Pulmonary artery endothelial cell (primary cell): ENCODE measurements at regions not wholly inside any gene's neighbourhood (a gene's known extent, or its start where the extent isn't known, plus 50 kb on each side); places are given as distances from the start of the nearest gene placed in this dataset.

ENCODE experiments used
- DNase-seq: peaks from one replicate; pipeline ENCODE4 v3.0.0-alpha.2; 2011; ENCODE audit warnings: low read depth, low spot score

DNA sequence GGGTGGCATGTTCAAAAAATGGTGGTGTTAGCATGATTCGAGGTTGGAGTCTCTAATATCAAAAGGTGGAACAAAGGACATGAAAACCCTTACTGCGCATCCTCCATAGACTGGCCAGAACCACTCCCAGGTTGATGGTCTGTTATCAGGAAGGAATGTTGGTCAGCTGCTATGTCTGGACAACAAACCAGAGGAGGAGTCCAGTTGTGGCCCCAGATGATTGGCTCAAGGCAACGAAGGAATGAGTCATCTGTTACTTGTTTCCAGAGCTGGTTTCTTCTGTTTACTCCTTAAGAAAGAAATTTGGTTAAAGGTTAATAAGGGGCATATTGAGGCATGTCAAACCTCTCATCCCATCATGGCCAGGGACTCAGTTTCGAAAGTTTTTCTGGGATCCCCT, 56.8 kb upstream of the GRIA4 start:
- DNase-seq = no peak

- no peak for DNase-seq
Measured at GRCh38 chr11:105548359-105548758, 61.5 kb upstream of the GRIA4 start.

- DNase-seq = no peak
Measured at GRCh38 chr11:105538588-105538987, 71.3 kb upstream of the GRIA4 start.

DNA sequence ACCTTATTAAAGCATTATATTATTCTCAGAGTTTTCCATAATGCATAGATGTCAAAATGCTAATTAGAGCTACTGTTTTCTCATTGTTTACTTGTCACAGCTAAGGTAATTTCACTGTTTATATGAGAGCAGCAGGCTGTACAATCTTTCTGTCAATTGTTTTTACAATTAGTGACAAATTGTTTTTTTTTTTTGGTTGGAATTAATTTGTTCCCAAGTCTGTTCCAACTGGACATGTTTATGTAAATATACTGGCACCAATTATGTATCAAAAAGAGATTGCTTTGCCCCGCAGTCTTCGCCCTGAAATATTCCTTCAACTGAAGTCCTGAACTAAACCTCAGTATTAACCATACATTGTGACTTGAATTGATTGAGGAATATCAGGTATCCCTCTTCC, 72.3 kb upstream of the GRIA4 start:
- DNase-seq = no peak

GRCh38 chr11:105524286-105524685, 85.6 kb upstream of the GRIA4 start:
- no peak for DNase-seq

DNA sequence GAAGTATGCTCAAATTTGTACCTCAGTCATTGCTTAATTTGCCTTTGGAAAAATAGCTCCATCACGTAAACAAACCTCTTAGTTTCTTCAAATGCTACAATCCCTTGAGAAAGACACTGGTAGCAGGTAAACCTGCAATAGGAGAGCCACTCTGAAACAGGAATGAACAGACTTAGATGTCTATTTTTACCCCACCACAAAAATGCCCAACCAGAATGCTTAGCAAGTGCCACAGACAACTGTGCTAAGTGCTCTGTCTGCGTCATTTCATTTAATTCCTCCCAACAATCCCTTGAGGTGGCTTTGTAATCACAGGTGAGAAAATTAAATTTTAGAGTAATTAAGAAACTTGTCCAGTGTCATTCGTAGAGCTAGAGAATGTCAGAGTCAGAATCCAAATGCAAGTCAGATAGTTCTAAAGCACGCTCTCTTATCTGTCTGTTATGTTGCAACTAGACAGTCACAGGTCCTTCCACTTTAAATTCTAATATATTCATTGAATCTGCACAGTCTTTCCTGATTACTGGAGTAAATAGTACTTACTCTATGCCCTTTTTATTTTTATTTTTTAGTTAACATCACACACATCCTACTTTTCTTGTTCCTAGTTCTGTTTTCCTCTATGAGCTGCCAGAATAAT, 89.0 kb upstream of the GRIA4 start:
- DNase-seq = no peak

DNA sequence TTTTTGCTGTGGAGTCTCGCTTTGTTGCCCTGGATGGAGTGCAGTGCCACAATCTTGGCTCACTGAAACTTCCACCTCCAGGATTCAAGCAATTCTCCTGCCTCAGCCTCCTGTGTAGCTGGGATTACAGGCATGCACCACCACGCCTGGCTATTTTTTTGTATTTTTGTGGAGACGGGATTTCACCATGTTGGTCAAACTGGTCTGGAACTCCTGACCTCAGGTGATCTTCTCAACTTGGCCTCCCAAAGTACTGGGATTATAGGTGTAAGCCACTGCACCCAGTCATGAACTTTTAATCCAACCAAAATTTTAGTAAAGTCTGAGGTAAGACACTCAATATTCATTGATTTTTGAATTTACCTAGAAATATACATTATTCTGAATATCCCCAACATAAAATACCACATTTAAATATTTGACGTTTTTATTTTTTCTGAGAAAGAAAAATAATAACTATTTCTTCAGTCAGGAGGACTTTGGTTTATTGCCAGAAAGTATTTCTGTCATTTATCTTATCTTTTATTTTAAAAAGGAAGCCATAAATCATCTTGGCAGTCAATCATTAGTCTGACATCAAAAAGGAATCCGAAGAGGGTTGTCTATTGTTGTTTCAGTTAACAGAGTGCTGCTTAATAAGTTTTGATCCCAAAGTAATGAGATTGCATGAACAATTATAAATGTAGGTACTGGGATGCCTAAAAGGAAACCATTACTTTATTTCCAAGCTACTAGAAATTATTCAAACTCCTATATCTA, 102.2 kb upstream of the GRIA4 start:
- DNase-seq = no peak

GRCh38 chr11:105492010-105492409, 117.9 kb upstream of the GRIA4 start:
- no peak for DNase-seq

- no peak for DNase-seq
Measured at GRCh38 chr11:105491394-105491793, 118.5 kb upstream of the GRIA4 start.

DNA sequence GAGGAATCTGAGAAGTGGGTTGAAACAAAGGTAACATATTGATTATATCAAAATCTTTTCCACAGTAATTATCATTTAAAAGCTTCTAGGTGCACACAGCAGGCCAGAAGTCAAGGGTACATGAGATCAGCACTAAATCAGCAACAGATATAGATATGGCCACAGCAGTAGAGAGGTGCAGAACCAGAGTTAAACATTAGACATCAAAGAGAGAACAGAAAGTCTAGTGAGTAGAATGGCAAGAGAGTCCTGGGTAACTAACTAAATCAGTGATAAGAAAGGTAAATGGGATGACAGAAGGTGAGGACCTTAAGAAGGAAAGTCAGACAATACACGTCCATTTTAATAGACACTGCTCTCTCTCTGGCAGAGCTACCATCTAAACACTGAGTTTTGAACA, 119.5 kb upstream of the GRIA4 start:
- no peak for DNase-seq

DNA sequence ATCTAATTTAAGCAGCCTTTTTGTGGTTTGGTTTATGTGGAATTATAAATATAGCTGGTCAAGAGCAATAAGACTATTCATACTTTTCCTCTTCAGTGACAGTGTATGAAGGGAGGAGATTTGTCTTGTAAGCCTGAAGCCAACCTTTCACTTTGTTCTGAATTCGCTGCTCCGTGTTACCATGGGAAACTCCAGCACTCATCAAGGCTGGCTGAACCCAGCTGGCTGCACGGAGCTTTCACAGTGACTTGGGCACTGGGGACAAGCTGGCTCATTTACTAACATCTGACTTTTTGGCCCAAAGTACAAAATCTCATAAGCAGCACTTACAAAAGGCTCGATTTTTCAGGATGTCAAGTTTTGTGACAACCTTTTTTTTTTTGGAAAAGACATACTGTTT, 120.4 kb upstream of the GRIA4 start:
- no peak for DNase-seq

DNA sequence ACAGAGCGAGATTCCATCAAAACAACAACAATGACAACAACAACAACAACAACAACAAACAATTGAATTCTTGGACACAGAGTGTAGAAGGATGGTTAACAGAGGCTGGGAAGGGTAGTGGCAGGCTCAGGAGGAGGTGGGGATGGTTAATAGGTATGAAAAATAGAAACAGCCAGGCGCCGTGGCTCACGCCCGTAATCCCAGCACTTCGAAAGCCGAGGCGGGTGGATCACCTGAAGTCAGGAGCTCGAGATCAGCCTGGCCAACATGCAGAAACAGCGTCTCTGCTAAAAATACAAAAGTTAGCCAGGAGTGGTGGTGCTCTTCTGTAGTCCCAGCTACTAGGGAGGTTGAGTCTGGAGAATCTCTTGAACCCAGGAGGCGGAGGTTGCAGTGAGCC, 122.9 kb upstream of the GRIA4 start:
- DNase-seq = no peak

DNA sequence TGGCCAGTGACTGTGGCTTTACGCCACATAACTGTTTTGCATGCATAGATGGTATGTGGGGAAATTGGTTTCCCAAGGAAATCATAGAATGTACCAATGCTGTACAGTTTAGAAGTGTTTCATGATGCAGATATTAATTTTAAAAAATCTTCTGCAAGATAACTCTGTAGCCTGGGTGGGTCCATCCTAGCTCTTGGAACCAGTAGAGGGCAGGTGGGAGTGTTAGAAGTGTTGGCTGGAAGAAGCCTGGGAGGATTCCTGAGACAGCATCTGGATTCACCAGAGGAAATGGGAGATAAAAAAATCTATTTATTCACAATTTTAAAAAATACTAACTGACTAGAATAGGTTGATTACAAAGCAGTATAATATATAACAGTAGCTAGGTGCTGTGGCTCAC, 139.9 kb upstream of the GRIA4 start:
- DNase-seq = no peak

DNA sequence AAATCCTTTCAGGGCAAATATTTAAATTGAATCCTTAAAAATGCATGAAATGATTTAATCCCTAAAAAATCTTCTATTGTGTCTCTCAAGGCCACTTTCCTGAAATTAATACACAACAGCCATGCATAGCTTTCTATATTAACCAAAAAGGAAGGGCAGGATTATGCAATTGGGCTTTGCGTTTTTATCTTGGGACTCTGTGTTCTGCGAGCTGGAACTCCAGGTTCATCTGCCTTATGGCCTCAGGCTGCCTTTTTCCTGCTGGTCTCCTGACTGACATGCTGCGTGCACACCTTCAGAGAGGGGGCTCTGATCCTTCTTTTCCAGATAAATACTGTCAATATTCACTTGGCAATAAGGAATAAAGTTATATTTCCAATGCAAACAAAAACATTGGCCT, 141.7 kb upstream of the GRIA4 start:
- no peak for DNase-seq

- peak; percentile 84 for DNase-seq
Measured at GRCh38 chr11:105466582-105467228, 143.2 kb upstream of the GRIA4 start.

GRCh38 chr11:105458071-105458470, 151.8 kb upstream of the GRIA4 start:
- DNase-seq = no peak

DNA sequence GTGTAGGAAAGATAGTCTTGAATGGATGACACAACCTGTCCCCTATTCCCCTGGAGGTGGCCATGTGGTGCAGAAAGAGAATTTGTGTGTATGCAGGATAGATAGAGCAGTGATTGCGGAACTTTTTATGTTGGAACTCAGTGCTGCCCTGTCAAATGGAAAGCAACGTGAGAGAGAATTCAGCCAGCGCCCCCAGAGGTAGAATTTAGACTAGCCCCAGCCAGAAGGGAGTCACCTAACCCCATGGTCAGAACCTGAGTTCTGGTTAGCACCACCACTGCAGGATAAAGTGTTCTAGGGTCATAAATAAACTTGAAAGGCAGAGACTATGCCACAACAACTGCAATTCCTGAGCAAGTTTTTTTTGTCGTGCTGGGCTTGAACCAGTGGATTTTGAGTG, 152.9 kb upstream of the GRIA4 start:
- no peak for DNase-seq

DNA sequence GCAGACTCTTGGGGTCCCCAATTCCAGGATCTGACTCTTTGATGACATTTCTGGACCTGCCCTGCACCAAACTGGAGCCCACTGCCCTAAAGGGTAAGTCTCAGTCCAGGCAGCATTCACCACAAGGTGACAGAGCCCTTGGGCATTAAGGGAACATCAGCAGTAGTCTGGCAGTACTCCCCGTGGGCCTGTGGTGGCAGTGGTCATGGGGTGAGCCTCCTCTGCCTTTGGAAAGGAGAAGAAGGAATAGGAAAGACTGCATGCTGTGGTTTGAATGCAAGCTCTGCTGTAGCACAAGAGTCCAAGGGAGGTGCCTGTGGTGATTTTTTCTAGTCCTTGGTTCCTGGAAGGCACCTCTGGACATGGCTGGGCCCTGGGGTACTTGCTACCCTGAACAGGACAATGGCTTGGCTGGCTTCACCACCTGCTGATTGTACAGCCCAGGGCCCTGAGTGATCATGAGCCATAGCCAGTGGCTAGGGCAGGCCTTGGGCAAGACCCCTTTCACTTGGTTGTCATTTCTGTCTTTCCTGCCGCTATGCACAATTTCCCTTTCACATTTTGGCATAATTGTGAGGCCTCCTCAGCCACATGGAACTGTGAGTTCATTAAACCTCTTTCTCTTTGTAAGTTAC, 160.7 kb upstream of the GRIA4 start:
- no peak for DNase-seq

DNA sequence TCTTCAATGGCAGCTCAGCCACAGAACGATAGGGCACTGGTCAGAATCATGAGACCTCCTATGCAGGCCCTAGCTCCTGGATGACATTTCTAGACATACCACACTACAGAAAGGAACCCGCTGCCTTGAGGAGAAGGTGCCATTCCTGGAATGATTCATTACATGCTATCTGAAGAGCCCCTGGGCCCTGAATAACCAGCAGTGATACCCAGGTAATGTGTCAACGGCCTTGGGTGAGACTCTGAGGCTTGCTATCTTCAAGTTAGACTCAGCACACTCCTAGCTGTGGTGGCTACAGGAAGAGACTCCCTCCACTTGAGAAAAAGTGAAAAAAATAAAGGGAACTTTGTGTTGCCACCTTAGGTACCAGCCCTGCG, 161.2 kb upstream of the GRIA4 start:
- DNase-seq = no peak

DNA sequence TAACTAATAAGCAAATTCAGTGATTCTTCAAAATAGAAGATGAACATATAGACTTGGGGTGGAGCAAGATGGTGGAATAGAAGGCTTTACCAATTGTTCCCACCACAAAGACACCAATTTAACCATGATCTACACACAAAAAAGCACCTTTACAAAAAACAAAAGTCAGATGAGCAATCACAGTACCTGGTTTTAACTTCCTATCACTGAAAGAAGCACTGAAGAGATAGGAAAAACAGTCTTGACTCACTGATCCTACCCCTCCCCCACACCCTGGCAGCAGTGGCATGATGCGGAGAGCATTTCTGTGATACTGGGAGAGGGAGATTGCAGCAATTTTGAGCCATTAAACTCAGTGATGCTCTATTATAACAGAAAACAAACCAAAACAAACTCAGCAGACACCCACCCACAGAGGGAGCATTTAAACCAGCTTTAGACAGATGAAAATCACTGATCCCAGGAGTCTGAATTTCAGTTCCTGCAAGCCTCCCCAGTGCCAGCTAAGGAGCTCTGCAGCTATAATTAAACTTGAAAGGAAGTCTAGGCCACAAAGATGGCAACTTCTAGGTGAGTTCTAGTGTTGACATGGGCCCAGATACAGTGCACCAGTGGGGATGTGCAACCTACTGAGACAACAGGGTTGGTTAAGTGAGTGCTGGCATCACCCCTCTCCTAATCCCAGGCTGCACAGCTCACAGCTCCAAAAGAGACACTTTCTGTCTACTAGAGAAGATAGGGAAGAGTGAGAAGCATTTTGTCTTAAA, 161.8 kb upstream of the GRIA4 start:
- no peak for DNase-seq

GRCh38 chr11:105443623-105444022, 166.2 kb upstream of the GRIA4 start:
- DNase-seq = no peak
